ENCODE measurements at regions not wholly inside any gene's neighbourhood (a gene's known extent, or its start where the extent isn't known, plus 50 kb on each side); places are given as distances from the start of the nearest gene placed in this dataset.

- no peak overlapping the region for H2AFZ ChIP-seq (ENCODE audit: low read length)
Observed at GRCh38 chr7:46559194-46559832, 638.2 kb upstream of the IGFBP3 start.

GRCh38 chr7:46558482-46559193 lies 637.6 kb upstream of the IGFBP3 start:
- Histone ChIP-seq H3K4me1 (ENCODE audit: insufficient read depth, low read length, poor library complexity, severe bottlenecking) (no peaks in the 10 kb centered on the region), H3K79me2 (ENCODE audit: insufficient read depth, low read length) (no peaks in the 10 kb centered on the region), H3K4me2 (ENCODE audit: low read depth, low read length, poor library complexity, severe bottlenecking) (no peak overlapping the region), H3K9me3 (ENCODE audit: insufficient read depth, low read depth, low read length) (no peaks in the 10 kb centered on the region), H3K36me3 (ENCODE audit: insufficient read depth, low read length) (no peaks in the 10 kb centered on the region), H3K4me3 (ENCODE audit: low read length, poor library complexity, severe bottlenecking) (no peak overlapping the region), H2AFZ (ENCODE audit: low read length) (no peak overlapping the region), H3K27me3 (ENCODE audit: insufficient read depth, low read length, poor library complexity, severe bottlenecking) (no peaks in the 10 kb centered on the region), H3F3A (ENCODE audit: low read depth) (no peaks in the 10 kb centered on the region), H3K9me2 (replicated peaks; ENCODE audit: low read depth, low read length) (no peaks in the 10 kb centered on the region), H3K9ac (ENCODE audit: low read depth, low read length, poor library complexity, severe bottlenecking) (no peak overlapping the region), H4K20me1 (ENCODE audit: insufficient read depth, low read length, poor library complexity, severe bottlenecking) (no peaks in the 10 kb centered on the region)
- TF ChIP-seq EZH2phosphoT487 (IDR thresholded peaks at IDR 0.05; ENCODE audit: borderline replicate concordance) (no peak), CTCF (conservative IDR thresholded peaks at IDR 0.05; ENCODE audit: low read length) (no peak)

More at GRCh38 chr7:46559194-46559832, 638.2 kb upstream of the IGFBP3 start:
- TF ChIP-seq CTCF (conservative IDR thresholded peaks at IDR 0.05; ENCODE audit: low read length), result no peak
- TF ChIP-seq EZH2phosphoT487 (IDR thresholded peaks at IDR 0.05; ENCODE audit: borderline replicate concordance), result no peak
- Histone ChIP-seq H3K9me2 (replicated peaks; ENCODE audit: low read depth, low read length) (no peaks in the 10 kb centered on the region), H3K4me2 (ENCODE audit: low read depth, low read length, poor library complexity, severe bottlenecking) (no peak overlapping the region), H4K20me1 (ENCODE audit: insufficient read depth, low read length, poor library complexity, severe bottlenecking) (no peaks in the 10 kb centered on the region), H3F3A (ENCODE audit: low read depth) (no peaks in the 10 kb centered on the region), H3K27me3 (ENCODE audit: insufficient read depth, low read length, poor library complexity, severe bottlenecking) (no peaks in the 10 kb centered on the region), H3K4me3 (ENCODE audit: low read length, poor library complexity, severe bottlenecking) (no peak overlapping the region), H3K79me2 (ENCODE audit: insufficient read depth, low read length) (no peaks in the 10 kb centered on the region), H3K4me1 (ENCODE audit: insufficient read depth, low read length, poor library complexity, severe bottlenecking) (no peaks in the 10 kb centered on the region), H3K9me3 (ENCODE audit: insufficient read depth, low read depth, low read length) (no peaks in the 10 kb centered on the region), H3K36me3 (ENCODE audit: insufficient read depth, low read length) (no peaks in the 10 kb centered on the region), H3K9ac (ENCODE audit: low read depth, low read length, poor library complexity, severe bottlenecking) (no peak overlapping the region)

GRCh38 chr7:46557781-46558180 lies 636.7 kb upstream of the IGFBP3 start:
- no peaks in the 10 kb centered on the region for H4K20me1 ChIP-seq (ENCODE audit: insufficient read depth, low read length, poor library complexity, severe bottlenecking)
- H3K4me1 ChIP-seq (ENCODE audit: insufficient read depth, low read length, poor library complexity, severe bottlenecking), result no peaks in the 10 kb centered on the region
- H2AFZ ChIP-seq (ENCODE audit: low read length), result no peak overlapping the region
- H3F3A ChIP-seq (ENCODE audit: low read depth), result no peaks in the 10 kb centered on the region
- no peaks in the 10 kb centered on the region for H3K27me3 ChIP-seq (ENCODE audit: insufficient read depth, low read length, poor library complexity, severe bottlenecking)
- no peak for TF ChIP-seq CTCF (conservative IDR thresholded peaks at IDR 0.05; ENCODE audit: low read length)
- TF ChIP-seq EZH2phosphoT487 (IDR thresholded peaks at IDR 0.05; ENCODE audit: borderline replicate concordance), result no peak
- no peaks in the 10 kb centered on the region for H3K9me3 ChIP-seq (ENCODE audit: insufficient read depth, low read depth, low read length)
- H3K4me2 ChIP-seq (ENCODE audit: low read depth, low read length, poor library complexity, severe bottlenecking), result no peak overlapping the region
- H3K9ac ChIP-seq (ENCODE audit: low read depth, low read length, poor library complexity, severe bottlenecking), result no peak overlapping the region
- no peak overlapping the region for H3K4me3 ChIP-seq (ENCODE audit: low read length, poor library complexity, severe bottlenecking)
- H3K79me2 ChIP-seq (ENCODE audit: insufficient read depth, low read length), result no peaks in the 10 kb centered on the region
- H3K9me2 ChIP-seq (replicated peaks; ENCODE audit: low read depth, low read length), result no peaks in the 10 kb centered on the region
- H3K36me3 ChIP-seq (ENCODE audit: insufficient read depth, low read length), result no peaks in the 10 kb centered on the region
